HCT116 (cell line): ENCODE measurements at regions not wholly inside any gene's neighbourhood (a gene's known extent, or its start where the extent isn't known, plus 50 kb on each side); places are given as distances from the start of the nearest gene placed in this dataset.
A peak's percentile ranks its signal among the peaks of the same experiment; 100 is the strongest.

Experiments used
- CBX3 ChIP-seq: IDR thresholded peaks from 2 replicates; pipeline ENCODE4 v1.6.1; 2012; ENCODE audit warnings: low read depth
- CTCF ChIP-seq, 3 experiments: fragments of 200-600 bp in 1 of 3; sonication (generic) in 1 of 3; IDR thresholded peaks in 2 of 3; conservative IDR thresholded peaks in 1 of 3; 2 replicates each; pipeline ENCODE4 v1.5.1; 2012 to 2017; ENCODE audit warnings: low read depth in 2 of 3, low read length in 2 of 3, antibody characterized with exemption in 1 of 3, borderline replicate concordance in 1 of 3, control low read depth in 1 of 3, mild to moderate bottlenecking in 1 of 3, mixed read lengths in 1 of 3, mixed run types in 1 of 3, moderate library complexity in 1 of 3; ENCODE audit not compliant: insufficient read depth in 1 of 3
- EGR1 ChIP-seq: IDR thresholded peaks from 2 replicates; pipeline ENCODE4 v1.6.1; 2012; ENCODE audit warnings: low read depth
- ELF1 ChIP-seq: IDR thresholded peaks from 2 replicates; pipeline ENCODE4 v1.6.1; 2012; ENCODE audit warnings: low read depth, borderline replicate concordance
- EZH2 ChIP-seq: fragments of 200-600 bp; sonication (generic); IDR thresholded peaks from 2 replicates; pipeline ENCODE4 v1.6.1; 2017; ENCODE audit warnings: antibody characterized with exemption, mixed run types
- EZH2phosphoT487 ChIP-seq: fragments of 200-600 bp; IDR thresholded peaks from 2 replicates; pipeline ENCODE4 v1.6.1; 2018; ENCODE audit warnings: antibody characterized with exemption, borderline replicate concordance
- JUND ChIP-seq: IDR thresholded peaks from 2 replicates; pipeline ENCODE4 v1.6.1; 2012
- POLR2A ChIP-seq: IDR thresholded peaks from 2 replicates; pipeline ENCODE4 v1.7.0; 2011; ENCODE audit warnings: borderline replicate concordance; ENCODE audit not compliant: insufficient read depth, insufficient read length; ENCODE audit errors: extremely low read depth
- REST ChIP-seq: IDR thresholded peaks from 2 replicates; pipeline ENCODE4 v1.6.1; 2012; ENCODE audit warnings: low read depth
- SIN3A ChIP-seq: IDR thresholded peaks from 2 replicates; pipeline ENCODE4 v1.6.1; 2012; ENCODE audit warnings: low read depth
- ZFX ChIP-seq: fragments of 450-650 bp; IDR thresholded peaks from 2 replicates; pipeline ENCODE4 v1.6.1; 2017
- ZNF274 ChIP-seq: fragments of 200-500 bp; sonication (Bioruptor generic); IDR thresholded peaks from 2 replicates; pipeline ENCODE4 v1.6.1; 2014; ENCODE audit warnings: mild to moderate bottlenecking, low read depth, low read length, inconsistent platforms
- TF ChIP-seq, protein P1 (sequence below): IDR thresholded peaks from 2 replicates; pipeline ENCODE4 v1.6.1; 2012
- TF ChIP-seq, protein P2 (sequence below): IDR thresholded peaks from 2 replicates; pipeline ENCODE4 v1.6.1; 2012

DNA sequence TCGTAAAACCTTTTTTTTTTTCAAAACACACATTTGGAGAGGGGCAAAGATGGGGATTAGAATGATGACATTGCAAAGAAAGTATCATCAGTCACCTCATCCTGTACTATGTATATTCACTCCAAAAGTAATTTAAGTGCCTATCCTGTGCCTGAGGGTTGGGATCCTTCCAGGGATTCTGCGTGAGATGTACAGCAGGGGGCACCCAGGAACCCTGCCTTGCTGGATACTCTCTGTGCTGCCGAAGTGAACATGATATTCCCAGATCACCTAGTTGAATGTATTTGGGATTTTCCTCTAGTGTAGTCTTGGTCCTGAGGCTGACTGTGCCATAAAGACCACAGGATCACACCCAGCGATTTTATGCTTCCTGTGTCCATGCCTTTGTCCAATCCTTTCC is 372.7 kb downstream of the IPO8 start:
- TF ChIP-seq, protein P1, sequence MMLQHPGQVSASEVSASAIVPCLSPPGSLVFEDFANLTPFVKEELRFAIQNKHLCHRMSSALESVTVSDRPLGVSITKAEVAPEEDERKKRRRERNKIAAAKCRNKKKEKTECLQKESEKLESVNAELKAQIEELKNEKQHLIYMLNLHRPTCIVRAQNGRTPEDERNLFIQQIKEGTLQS = no peak
- TF ChIP-seq CTCF (IDR thresholded peaks at IDR 0.05 in 2 of 3, conservative IDR thresholded peaks at IDR 0.05 in 1 of 3; ENCODE audit: borderline replicate concordance in 1 of 3, insufficient read depth in 1 of 3, low read depth in 2 of 3, low read length in 2 of 3) (peak; percentile 3 to 22 (median 12); a peak in 1 of 6 replicates), ZNF274 (no peak), ZFX (no peak), JUND (no peak), POLR2A (no peak), EZH2phosphoT487 (no peak), CBX3 (no peak), EZH2 (no peak), ELF1 (no peak), EGR1 (no peak), REST (no peak), SIN3A (no peak)
- TF ChIP-seq, protein P2, sequence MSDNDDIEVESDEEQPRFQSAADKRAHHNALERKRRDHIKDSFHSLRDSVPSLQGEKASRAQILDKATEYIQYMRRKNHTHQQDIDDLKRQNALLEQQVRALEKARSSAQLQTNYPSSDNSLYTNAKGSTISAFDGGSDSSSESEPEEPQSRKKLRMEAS = no peak
